RWPE1 (cell line): ENCODE measurements at regions not wholly inside any gene's neighbourhood (a gene's known extent, or its start where the extent isn't known, plus 50 kb on each side); places are given as distances from the start of the nearest gene placed in this dataset.

Experiments used
- CTCF ChIA-PET: fragments of 350-600 bp; sonication (Branson Sonifier 250); formaldehyde crosslinking; extraction: SDS; loops from one replicate; lab custom pipeline; 2021; lab: Yijun Ruan, JAX
- POLR2A ChIA-PET: fragments of 400-600 bp; formaldehyde crosslinking; extraction: SDS; loops from one replicate; lab custom pipeline; 2020; ENCODE audit warnings: antibody characterized with exemption; ENCODE audit not compliant: low non-redundant PET; lab: Yijun Ruan, JAX
- DNase-seq: peaks from one replicate; pipeline ENCODE4 v3.0.0; 2012; ENCODE audit warnings: low spot score
- H3K27ac ChIP-seq: fragments of 450-650 bp; 2 replicates; pipeline ENCODE4 v1.5.1; 2017
- CTCF ChIP-seq: fragments of 450-650 bp; conservative IDR thresholded peaks from 2 replicates; pipeline ENCODE4 v1.5.1; 2017; ENCODE audit warnings: low read depth, mild to moderate bottlenecking

GRCh38 chr7:1286946-1287645, 54.4 kb downstream of the UNCX start:
- ChIA-PET POLR2A (no interaction called here), CTCF (no interaction called here)
- no peak for TF ChIP-seq CTCF
- no peak for DNase-seq
- no peak overlapping the region for H3K27ac ChIP-seq

- no peak for TF ChIP-seq CTCF
- H3K27ac ChIP-seq = no peak overlapping the region
- ChIA-PET CTCF (no interaction called here), POLR2A (no interaction called here)
- DNase-seq = no peak
These were observed 55.1 kb downstream of the UNCX start for GRCh38 chr7:1287752-1288201.

- CTCF ChIA-PET = no interaction called here
- POLR2A ChIA-PET = no interaction called here
- no peak for TF ChIP-seq CTCF
- H3K27ac ChIP-seq = no peak overlapping the region
- DNase-seq = no peak
These were observed 55.8 kb downstream of the UNCX start for GRCh38 chr7:1288390-1288995.

GRCh38 chr7:1288996-1289551, 56.4 kb downstream of the UNCX start:
- ChIA-PET CTCF (no interaction called here), POLR2A (interaction anchor here (0.5 kb wide), 1 partner anchor 28 kb away, joined by 6 read pairs; no protein-coding TSS in a partner anchor)
- TF ChIP-seq CTCF = no peak
- DNase-seq = no peak
- no peak overlapping the region for H3K27ac ChIP-seq

- CTCF ChIA-PET = no interaction called here
- no peak for DNase-seq
- H3K27ac ChIP-seq = no peak overlapping the region
- no peak for TF ChIP-seq CTCF
- POLR2A ChIA-PET = interaction anchor here (0.5 kb wide), 1 partner anchor 27 kb away, joined by 6 read pairs; no protein-coding TSS in a partner anchor
These were observed 57.0 kb downstream of the UNCX start for GRCh38 chr7:1289666-1290025.

- DNase-seq = no peak
- CTCF ChIA-PET = interaction anchor here (0.6 to 0.7 kb wide), 2 partner anchors 26 to 33 kb away, joined by 3 read pairs; no protein-coding TSS in a partner anchor
- peak; percentile 34 for TF ChIP-seq CTCF
- no peak overlapping the region for H3K27ac ChIP-seq
- POLR2A ChIA-PET = no interaction called here
These were observed 57.5 kb downstream of the UNCX start for GRCh38 chr7:1290026-1290678.
